Stimulated activated CD8-positive, alpha-beta memory T cell treated with anti-CD3 and anti-CD28 coated beads, Interleukin-4, amount 100 ng/mL, for 4 hours (primary cell): ENCODE measurements at regions not wholly inside any gene's neighbourhood (a gene's known extent, or its start where the extent isn't known, plus 50 kb on each side); places are given as distances from the start of the nearest gene placed in this dataset.
"Not testable (repeated sequence)": the region's sequence is repeated elsewhere in the genome, so short reads cannot be mapped to it uniquely, and the experiment has no call there.

ENCODE experiments used
- DNase-seq, 2 donors: peaks; one replicate each; pipeline ENCODE4 v3.0.0-alpha.2; 2020; ENCODE audit warnings: low read depth in 2 of 2, low spot score in 1 of 2

DNA sequence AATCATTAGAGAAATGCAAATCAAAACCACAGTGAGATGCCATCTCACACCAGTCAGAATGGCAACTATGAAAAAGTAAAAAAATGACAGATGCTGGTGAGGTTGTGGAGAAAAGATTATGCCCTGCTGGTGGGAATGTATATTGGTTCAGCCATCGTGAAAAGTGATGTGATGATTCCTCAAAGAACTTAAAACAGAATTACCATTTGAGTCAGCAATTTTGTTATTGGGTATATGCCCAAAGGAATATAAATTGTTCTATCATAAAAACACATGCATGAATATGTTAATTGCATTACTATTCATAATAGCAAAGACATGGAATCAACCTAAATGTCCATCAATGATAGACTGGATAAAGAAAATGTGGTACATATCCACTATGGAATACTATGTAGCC, 115.1 kb upstream of the OR4E1 start:
- not testable (repeated sequence) for DNase-seq

DNA sequence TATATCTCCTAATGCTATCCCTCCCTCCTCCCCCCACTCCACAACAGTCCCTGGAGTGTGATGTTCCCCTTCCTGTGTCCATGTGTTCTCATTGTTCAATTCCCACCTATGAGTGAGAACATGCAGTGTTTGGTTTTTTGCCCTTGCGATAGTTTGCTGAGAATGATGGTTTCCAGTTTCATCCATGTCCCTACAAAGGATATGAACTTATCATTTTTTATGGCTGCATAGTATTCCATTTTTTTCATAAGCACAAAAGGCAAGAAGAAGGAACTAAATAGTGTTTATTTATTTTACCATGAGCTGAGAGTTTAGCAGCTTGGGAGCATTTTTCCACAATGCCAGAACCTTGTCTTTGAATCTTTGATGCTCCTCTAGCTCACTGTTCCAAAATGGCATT, 113.6 kb upstream of the OR4E1 start:
- not testable (repeated sequence) for DNase-seq

DNA sequence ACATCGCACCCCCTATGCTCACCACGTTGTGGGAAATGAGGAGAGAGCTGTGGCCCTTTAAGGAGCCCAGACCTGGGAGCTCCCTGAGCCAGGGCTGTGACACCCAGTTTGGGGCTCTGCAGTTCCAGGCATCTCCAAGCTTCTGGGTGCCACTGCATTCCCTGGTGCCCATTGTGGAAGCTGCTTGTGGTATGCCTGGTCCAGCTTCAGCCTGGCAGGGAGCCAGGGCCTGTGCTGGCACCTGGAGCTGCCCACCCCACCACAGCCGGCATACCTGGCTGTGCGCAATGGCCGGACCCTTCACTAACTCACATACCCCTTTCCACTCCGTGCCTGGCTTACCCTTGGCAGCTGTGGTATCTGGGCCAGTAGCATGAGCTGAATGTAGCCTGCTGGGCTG, 107.9 kb upstream of the OR4E1 start:
- DNase-seq, result no peak

DNA sequence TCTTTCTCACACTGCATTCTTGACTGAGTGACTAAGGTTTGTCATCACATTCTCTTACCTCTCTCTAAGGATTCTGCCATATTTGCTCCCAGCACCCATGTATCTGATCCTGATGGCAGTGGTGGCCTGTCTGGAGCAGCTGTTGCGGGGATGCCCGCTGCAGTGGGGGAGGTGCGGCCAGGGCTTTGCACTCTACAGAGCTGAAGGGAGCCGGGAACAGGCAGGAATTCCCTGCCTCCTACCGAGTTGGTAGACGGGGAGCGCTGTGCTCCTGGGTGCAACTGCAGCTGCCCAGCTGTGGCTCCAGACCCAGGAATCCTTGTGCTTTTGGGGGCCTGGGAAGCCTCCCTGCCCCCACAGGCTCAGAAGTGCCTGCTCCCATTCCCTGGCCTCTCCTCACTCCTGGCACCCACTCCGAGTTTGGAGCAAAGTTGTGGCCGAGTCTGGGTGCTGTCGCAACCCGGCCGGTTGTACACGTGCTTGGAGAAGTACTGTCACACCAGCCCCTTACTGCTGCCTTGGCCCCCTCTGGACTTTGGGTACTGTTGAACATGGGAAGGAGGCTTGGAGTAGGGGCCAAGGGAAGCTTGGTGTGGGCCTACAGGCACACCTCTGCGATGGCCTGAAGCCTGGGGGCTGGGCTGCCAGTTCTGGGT, 106.9 kb upstream of the OR4E1 start:
- no peak for DNase-seq

DNA sequence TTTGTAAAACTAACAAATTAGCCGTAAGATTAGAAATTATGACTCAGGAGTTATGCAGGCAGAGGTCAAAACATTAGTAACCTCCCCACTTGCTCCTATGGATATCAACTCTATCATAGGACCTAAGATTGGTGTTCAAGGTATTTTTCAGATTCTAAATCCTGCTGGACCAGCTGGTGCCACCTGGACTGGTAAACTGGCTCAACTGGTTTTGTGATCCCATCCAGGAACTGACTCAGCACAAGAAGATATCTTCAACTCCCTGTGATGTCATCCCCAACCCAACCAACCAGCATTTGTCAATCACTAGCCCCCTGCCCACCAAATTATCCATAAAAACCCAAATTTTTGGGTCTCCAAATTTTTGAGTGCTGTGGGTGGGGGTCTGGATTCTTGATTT, 98.1 kb upstream of the OR4E1 start:
- no peak for DNase-seq

DNA sequence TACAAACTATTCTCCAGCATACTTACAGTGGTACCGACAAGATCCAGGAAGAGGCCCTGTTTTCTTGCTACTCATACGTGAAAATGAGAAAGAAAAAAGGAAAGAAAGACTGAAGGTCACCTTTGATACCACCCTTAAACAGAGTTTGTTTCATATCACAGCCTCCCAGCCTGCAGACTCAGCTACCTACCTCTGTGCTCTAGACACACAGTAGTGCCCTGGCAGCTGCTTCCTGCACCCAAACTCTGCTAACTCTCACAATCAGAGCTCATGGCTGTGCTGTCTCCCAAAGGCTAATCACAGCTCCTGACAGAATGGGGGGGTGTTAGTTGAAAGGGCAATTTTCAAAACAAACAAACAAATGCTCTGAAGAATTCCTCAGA, 95.2 kb upstream of the OR4E1 start:
- no peak for DNase-seq

- no peak for DNase-seq
These were observed 94.7 kb upstream of the OR4E1 start for GRCh38 chr14:21768116-21768874.

DNA sequence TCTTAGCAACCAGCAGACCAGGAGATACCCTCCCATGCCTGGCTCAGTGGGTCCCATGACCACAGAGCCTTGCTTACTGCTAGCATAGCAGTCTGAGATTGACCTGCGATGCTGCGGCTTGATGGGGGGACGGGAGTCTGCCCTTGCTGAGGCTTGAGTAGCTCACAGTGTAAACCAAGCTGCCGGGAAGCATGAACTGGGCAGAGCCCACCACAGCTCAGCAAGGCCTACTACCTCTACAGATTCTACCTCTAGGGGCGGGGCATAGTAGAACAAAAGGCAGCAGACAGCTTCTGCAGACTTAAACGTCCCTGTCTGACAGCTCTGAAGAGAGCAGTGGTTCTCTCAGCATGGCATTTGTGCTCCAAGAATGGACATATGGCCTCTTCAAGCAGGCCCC, 86.7 kb upstream of the OR4E1 start:
- not testable (repeated sequence) for DNase-seq

GRCh38 chr14:21749306-21749868, 75.8 kb upstream of the OR4E1 start:
- DNase-seq, result no peak

GRCh38 chr14:21748869-21749303, 75.3 kb upstream of the OR4E1 start:
- DNase-seq, result no peak

DNA sequence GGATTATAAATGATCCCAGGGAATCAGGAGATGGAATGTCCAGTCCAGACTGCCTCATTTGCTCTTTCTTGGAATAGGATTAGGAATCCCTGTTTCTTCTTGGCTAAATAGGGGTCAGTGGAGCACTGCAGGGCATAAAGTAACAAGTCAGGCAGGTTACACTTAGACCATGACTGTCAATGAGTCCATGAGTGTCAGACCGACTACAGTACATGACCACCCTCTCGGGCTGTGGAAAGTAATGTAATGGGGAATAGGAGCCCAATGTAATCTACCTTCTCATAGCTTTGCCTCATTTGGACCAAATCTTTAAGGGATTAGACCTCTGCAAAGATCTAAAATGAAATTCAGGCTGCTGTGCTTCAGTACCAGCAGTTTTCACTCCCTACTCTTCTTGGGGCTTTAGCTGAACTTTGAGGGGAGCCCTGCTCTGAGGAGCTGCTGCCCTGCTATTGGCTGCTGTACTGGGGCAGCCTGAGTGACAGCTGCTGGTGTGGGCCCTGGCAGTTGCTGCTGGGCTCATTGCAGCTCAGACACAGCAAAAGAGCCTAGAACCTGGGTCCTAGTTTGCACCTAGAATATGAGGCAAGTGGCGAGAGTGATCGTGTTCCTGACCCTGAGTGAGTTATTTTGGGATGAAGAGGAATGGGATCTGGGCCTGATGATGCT, 62.2 kb upstream of the OR4E1 start:
- DNase-seq, result no peak

DNA sequence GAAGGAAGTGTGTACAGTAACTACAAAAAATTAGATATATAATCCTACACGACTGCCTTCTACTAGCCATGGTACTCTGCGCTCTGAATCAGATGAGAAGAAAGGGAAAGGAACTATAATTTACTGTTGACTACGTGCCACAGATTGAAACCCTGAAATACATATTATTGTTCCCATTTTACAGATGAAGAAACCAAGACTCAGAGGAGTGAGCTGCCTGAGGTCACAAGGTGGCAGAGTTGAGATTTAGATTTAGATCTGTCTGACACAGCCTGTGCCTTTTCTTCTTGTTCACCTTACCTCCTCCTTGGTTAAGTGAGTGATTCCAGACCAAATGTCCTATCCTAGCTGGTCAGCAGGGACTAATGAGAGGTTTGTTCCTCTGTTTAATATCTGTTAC, 61.6 kb upstream of the OR4E1 start:
- DNase-seq, result no peak

DNA sequence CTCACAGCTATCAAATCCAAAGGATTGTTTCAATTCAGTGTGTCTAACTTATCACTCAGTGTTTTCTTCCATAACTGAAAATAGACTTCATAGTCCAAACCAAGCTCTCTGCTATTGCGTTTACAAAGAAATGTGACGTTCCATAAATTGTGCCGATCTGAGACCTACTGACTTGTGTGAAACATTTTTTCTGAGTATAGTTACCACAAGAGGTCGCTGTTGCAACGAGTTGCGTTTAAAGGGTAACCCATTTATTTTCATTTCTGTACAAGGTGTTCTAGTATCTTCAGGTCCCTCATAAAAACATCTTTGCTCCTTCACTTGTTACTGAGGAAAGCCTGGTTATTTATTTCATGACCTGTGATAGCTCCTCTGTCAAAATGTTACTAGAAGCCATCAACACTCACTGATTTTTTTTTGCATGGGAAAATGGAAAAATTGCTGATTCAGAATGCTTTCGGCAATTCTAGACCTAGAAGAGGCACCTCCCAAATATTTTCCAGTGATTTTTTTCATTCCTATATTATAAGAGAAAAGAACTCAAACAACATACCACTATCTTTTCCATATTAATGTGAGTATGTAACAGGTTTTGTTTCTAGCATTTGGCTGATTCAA, 60.9 kb upstream of the OR4E1 start:
- no peak for DNase-seq

GRCh38 chr14:21729703-21730233, 56.1 kb upstream of the OR4E1 start:
- no peak for DNase-seq

DNA sequence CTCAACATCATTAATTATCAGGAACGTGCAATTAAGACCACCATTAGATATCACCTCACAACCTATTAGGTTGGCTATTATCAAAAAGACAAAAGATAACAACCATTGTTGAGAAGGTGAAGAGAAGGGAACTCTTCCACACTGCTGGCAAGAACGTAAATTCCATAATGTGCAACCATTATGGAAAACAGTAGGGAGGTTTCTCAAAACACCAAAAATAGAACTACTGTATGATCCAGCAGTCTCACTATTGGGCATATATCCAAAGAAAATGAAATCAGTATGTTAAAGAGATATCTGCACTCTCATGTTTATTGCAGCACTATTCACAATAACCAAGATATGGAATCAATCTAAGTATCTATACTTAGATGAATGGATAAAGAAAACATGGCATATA, 51.6 kb upstream of the OR4E1 start:
- DNase-seq, result no peak

- DNase-seq, result no peak
These were observed 50.7 kb upstream of the OR4E1 start for GRCh38 chr14:21724090-21724973.

DNA sequence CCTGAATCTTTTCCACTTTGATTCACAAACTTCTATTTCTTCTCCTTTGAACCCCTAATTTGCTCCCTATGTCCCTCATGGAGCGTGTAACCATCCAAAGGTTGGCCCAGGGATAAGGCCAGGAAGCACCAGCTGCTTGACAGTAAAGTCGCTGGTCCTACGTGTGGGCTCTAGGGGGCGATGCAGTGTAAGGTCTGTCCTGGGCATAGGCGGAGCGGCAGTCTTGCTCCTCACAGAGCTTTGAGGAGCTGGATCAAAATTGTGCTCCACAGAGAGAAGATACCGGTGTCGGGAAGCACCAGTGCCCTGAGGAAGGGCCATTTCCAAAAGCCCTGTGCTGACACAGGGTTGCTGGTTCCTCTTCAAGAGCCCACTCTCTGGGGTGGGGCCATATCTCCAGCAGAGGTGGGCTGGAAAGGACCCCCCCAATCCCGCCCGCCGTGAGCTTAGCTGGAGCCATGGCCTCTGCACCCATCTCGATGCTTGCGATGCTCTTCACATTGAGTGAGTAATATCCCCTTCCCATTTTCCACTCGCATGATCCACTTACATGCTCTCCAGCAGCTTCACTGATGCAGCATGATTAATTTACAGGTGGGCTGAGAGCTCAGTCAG, 49.9 kb upstream of the OR4E1 start:
- DNase-seq, result no peak
